SK-N-SH treated with all-trans-retinoic acid at 6 μM for 48 hours (cell line): ENCODE measurements at regions not wholly inside any gene's neighbourhood (a gene's known extent, or its start where the extent isn't known, plus 50 kb on each side); places are given as distances from the start of the nearest gene placed in this dataset.

Source experiments
- ATAC-seq: fragments of 200-7000 bp; cut with Tn5 transposase; 3 replicates; pipeline ENCODE4 v1.9.1; 2020; ENCODE audit warnings: mild to moderate bottlenecking, moderate library complexity
- ARNTL ChIP-seq: fragments of 450-650 bp; formaldehyde crosslinking; IDR thresholded peaks from 2 replicates; pipeline ENCODE4 v1.5.0; 2020; ENCODE audit warnings: low read depth, mild to moderate bottlenecking, moderate library complexity, borderline replicate concordance
- BACH2 ChIP-seq: fragments of 250-450 bp; sonication (Bioruptor Pico); IDR thresholded peaks from 2 replicates; pipeline ENCODE4 v1.9.0; 2021; ENCODE audit warnings: mild to moderate bottlenecking, borderline replicate concordance
- CSDC2 ChIP-seq: fragments of 250-450 bp; sonication (Bioruptor Pico); IDR thresholded peaks from 2 replicates; pipeline ENCODE4 v1.5.0; 2020; ENCODE audit warnings: mild to moderate bottlenecking, moderate library complexity
- ESRRG ChIP-seq: fragments of 250-450 bp; sonication (Bioruptor Pico); IDR thresholded peaks from 2 replicates; pipeline ENCODE4 v1.6.1; 2021; ENCODE audit warnings: mild to moderate bottlenecking
- ISL1 ChIP-seq: fragments of 250-450 bp; sonication (Bioruptor Pico); IDR thresholded peaks from 2 replicates; pipeline ENCODE4 v2.1.2; 2022; ENCODE audit warnings: mild to moderate bottlenecking, moderate library complexity
- OSR1 ChIP-seq: fragments of 250-450 bp; sonication (Bioruptor Pico); IDR thresholded peaks from 2 replicates; pipeline ENCODE4 v1.8.0; 2022; ENCODE audit warnings: moderate library complexity, mild to moderate bottlenecking, inconsistent platforms
- PPARA ChIP-seq: fragments of 250-450 bp; sonication (Bioruptor Pico); IDR thresholded peaks from 2 replicates; pipeline ENCODE4 v1.5.0; 2020; ENCODE audit warnings: mild to moderate bottlenecking, borderline replicate concordance
- RARB ChIP-seq: fragments of 250-450 bp; sonication (Bioruptor Pico); IDR thresholded peaks from 2 replicates; pipeline ENCODE4 v1.8.0; 2021; ENCODE audit warnings: mild to moderate bottlenecking, moderate library complexity
- SNAI2 ChIP-seq: fragments of 250-450 bp; sonication (Bioruptor Pico); IDR thresholded peaks from 2 replicates; pipeline ENCODE4 v1.5.0; 2020; ENCODE audit warnings: mild to moderate bottlenecking, moderate library complexity
- TCF4 ChIP-seq: fragments of 250-450 bp; sonication (Bioruptor Pico); IDR thresholded peaks from 2 replicates; pipeline ENCODE4 v1.8.0; 2021; ENCODE audit warnings: mild to moderate bottlenecking, moderate library complexity, borderline replicate concordance
- TOX ChIP-seq: fragments of 250-450 bp; sonication (Bioruptor Pico); IDR thresholded peaks from 2 replicates; pipeline ENCODE4 v1.8.0; 2021; ENCODE audit warnings: mild to moderate bottlenecking, moderate library complexity, borderline replicate concordance
- ZC3H10 ChIP-seq: fragments of 250-450 bp; sonication (Bioruptor Pico); IDR thresholded peaks from 2 replicates; pipeline ENCODE4 v1.5.1; 2021; ENCODE audit warnings: mild to moderate bottlenecking, moderate library complexity
- ZFP3 ChIP-seq: fragments of 250-450 bp; sonication (Bioruptor Pico); IDR thresholded peaks from 2 replicates; pipeline ENCODE4 v1.5.0; 2020; ENCODE audit warnings: mild to moderate bottlenecking, moderate library complexity
- ZFP30 ChIP-seq: fragments of 450-650 bp; formaldehyde crosslinking; IDR thresholded peaks from 2 replicates; pipeline ENCODE4 v1.5.0; 2022; ENCODE audit warnings: mild to moderate bottlenecking, moderate library complexity
- ZNF8 ChIP-seq: fragments of 450-650 bp; formaldehyde crosslinking; IDR thresholded peaks from 2 replicates; pipeline ENCODE4 v1.5.0; 2020; ENCODE audit warnings: mild to moderate bottlenecking, moderate library complexity
- TF ChIP-seq, protein P1 (sequence below): fragments of 250-450 bp; sonication (Bioruptor Pico); IDR thresholded peaks from 2 replicates; pipeline ENCODE4 v1.8.0; 2021; ENCODE audit warnings: low read depth, mild to moderate bottlenecking, moderate library complexity, borderline replicate concordance
- TF ChIP-seq, protein P2 (sequence below): fragments of 250-450 bp; sonication (Bioruptor Pico); IDR thresholded peaks from 2 replicates; pipeline ENCODE4 v1.5.1; 2021; ENCODE audit warnings: mild to moderate bottlenecking, moderate library complexity
- TF ChIP-seq, protein P3 (sequence below): fragments of 250-450 bp; sonication (Bioruptor Pico); IDR thresholded peaks from 2 replicates; pipeline ENCODE4 v1.8.0; 2020; ENCODE audit warnings: mild to moderate bottlenecking, moderate library complexity, borderline replicate concordance
- TF ChIP-seq, protein P4 (sequence below): fragments of 250-450 bp; sonication (Bioruptor Pico); IDR thresholded peaks from 2 replicates; pipeline ENCODE4 v1.5.0; 2020; ENCODE audit warnings: mild to moderate bottlenecking, moderate library complexity

DNA sequence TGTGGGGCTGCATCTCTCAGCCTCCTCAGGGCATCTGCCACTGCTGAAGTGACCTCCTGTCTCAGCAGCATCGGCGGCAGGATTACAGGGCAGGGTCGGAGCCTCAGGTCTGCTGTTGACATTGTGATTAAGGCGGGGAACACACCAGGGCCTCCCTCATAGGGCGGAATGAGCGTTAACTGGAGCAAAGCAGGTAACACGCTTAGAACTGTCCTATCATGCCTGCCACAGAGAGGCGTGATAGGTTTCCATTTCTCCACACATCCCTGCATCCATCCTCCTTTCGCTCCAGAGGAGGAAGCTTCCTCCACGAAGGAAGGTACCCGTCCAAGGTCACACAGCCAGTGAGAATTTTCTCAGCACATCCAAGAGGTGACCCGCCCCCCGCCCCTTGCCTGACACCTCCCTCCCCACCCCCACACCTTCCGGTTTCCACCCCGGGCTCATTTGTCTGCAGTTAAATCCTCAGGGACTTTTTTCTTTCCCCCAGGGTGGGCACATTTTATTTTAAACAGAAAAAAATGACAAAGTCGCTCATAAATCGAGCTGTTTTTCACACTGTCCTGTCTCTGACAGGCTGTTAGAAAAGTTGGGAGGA is 200.8 kb downstream of the TFAP2C start (continued):
- TF ChIP-seq, protein P1, sequence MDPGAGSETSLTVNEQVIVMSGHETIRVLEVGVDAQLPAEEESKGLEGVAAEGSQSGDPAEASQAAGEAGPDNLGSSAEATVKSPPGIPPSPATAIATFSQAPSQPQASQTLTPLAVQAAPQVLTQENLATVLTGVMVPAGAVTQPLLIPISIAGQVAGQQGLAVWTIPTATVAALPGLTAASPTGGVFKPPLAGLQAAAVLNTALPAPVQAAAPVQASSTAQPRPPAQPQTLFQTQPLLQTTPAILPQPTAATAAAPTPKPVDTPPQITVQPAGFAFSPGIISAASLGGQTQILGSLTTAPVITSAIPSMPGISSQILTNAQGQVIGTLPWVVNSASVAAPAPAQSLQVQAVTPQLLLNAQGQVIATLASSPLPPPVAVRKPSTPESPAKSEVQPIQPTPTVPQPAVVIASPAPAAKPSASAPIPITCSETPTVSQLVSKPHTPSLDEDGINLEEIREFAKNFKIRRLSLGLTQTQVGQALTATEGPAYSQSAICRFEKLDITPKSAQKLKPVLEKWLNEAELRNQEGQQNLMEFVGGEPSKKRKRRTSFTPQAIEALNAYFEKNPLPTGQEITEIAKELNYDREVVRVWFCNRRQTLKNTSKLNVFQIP (CRISPR knock-in tag): no peak
- TF ChIP-seq ISL1: no peak
- TF ChIP-seq ZNF8 (CRISPR knock-in tag): no peak

DNA sequence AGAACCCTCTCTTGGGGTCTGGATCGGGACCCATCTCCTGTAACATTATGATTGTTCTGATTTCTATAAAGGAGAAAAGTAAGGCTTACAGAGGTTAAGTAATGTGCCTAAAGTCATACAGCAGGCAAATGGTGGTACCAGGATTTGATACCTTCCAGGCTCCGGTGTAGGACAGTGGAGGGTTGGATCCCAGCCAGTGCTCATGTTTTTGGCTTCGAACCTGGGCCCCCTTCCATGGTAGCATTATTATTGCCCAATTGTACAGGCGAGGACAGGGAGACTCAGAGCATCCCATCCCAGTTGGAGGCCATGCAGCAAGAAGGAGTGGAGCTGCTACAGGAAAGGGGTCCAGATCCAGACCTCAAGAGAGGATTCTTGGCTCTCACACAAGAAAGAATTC is 202.7 kb downstream of the TFAP2C start:
- TF ChIP-seq ESRRG (CRISPR knock-in tag) (no peak), ISL1 (no peak), BACH2 (CRISPR knock-in tag) (no peak), CSDC2 (CRISPR knock-in tag) (no peak), TCF4 (CRISPR knock-in tag) (no peak), RARB (CRISPR knock-in tag) (no peak), ZFP30 (CRISPR knock-in tag) (no peak), ZC3H10 (CRISPR knock-in tag) (no peak), SNAI2 (CRISPR knock-in tag) (no peak), ZFP3 (CRISPR knock-in tag) (no peak), ARNTL (CRISPR knock-in tag) (no peak)
- TF ChIP-seq, protein P2, sequence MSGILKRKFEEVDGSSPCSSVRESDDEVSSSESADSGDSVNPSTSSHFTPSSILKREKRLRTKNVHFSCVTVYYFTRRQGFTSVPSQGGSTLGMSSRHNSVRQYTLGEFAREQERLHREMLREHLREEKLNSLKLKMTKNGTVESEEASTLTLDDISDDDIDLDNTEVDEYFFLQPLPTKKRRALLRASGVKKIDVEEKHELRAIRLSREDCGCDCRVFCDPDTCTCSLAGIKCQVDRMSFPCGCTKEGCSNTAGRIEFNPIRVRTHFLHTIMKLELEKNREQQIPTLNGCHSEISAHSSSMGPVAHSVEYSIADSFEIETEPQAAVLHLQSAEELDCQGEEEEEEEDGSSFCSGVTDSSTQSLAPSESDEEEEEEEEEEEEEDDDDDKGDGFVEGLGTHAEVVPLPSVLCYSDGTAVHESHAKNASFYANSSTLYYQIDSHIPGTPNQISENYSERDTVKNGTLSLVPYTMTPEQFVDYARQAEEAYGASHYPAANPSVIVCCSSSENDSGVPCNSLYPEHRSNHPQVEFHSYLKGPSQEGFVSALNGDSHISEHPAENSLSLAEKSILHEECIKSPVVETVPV (CRISPR knock-in tag): no peak
- TF ChIP-seq, protein P3, sequence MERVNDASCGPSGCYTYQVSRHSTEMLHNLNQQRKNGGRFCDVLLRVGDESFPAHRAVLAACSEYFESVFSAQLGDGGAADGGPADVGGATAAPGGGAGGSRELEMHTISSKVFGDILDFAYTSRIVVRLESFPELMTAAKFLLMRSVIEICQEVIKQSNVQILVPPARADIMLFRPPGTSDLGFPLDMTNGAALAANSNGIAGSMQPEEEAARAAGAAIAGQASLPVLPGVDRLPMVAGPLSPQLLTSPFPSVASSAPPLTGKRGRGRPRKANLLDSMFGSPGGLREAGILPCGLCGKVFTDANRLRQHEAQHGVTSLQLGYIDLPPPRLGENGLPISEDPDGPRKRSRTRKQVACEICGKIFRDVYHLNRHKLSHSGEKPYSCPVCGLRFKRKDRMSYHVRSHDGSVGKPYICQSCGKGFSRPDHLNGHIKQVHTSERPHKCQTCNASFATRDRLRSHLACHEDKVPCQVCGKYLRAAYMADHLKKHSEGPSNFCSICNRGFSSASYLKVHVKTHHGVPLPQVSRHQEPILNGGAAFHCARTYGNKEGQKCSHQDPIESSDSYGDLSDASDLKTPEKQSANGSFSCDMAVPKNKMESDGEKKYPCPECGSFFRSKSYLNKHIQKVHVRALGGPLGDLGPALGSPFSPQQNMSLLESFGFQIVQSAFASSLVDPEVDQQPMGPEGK (CRISPR knock-in tag): no peak
- no peak for ATAC-seq

DNA sequence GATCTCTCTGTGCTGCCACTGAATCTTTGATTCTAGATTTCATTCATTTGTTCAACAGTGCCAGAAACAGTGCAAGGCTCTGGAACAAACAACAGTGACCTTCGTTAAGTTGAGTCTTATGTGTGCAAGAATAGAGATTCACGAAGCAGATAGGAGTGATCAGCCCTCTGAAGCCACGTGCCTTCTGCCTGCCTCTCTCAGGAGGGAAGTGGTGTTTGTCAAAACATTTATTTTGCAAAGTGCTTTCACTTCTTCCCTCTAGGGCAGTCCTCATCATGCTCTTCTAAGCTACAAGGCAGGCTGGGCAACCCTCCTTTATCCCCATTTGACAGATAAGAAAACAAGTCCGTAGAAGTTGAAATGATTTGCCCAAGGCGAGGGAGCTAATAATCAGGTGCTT is 204.3 kb downstream of the TFAP2C start:
- TF ChIP-seq PPARA (CRISPR knock-in tag): no peak
- TF ChIP-seq ZC3H10 (CRISPR knock-in tag): no peak
- TF ChIP-seq RARB (CRISPR knock-in tag): no peak
- TF ChIP-seq TOX: no peak
- TF ChIP-seq, protein P3 (CRISPR knock-in tag): no peak
- TF ChIP-seq, protein P4, sequence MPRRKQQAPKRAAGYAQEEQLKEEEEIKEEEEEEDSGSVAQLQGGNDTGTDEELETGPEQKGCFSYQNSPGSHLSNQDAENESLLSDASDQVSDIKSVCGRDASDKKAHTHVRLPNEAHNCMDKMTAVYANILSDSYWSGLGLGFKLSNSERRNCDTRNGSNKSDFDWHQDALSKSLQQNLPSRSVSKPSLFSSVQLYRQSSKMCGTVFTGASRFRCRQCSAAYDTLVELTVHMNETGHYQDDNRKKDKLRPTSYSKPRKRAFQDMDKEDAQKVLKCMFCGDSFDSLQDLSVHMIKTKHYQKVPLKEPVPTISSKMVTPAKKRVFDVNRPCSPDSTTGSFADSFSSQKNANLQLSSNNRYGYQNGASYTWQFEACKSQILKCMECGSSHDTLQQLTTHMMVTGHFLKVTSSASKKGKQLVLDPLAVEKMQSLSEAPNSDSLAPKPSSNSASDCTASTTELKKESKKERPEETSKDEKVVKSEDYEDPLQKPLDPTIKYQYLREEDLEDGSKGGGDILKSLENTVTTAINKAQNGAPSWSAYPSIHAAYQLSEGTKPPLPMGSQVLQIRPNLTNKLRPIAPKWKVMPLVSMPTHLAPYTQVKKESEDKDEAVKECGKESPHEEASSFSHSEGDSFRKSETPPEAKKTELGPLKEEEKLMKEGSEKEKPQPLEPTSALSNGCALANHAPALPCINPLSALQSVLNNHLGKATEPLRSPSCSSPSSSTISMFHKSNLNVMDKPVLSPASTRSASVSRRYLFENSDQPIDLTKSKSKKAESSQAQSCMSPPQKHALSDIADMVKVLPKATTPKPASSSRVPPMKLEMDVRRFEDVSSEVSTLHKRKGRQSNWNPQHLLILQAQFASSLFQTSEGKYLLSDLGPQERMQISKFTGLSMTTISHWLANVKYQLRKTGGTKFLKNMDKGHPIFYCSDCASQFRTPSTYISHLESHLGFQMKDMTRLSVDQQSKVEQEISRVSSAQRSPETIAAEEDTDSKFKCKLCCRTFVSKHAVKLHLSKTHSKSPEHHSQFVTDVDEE: no peak
- no peak for TF ChIP-seq ARNTL (CRISPR knock-in tag)
- TF ChIP-seq, protein P2 (CRISPR knock-in tag): no peak
- no peak for TF ChIP-seq BACH2 (CRISPR knock-in tag)
- TF ChIP-seq OSR1 (CRISPR knock-in tag): no peak
- TF ChIP-seq ZFP30 (CRISPR knock-in tag): no peak
- TF ChIP-seq, all 23 proteins: peak for 0
- ATAC-seq: no peak
